ENCODE measurements at regions not wholly inside any gene's neighbourhood (a gene's known extent, or its start where the extent isn't known, plus 50 kb on each side); places are given as distances from the start of the nearest gene placed in this dataset.

DNA sequence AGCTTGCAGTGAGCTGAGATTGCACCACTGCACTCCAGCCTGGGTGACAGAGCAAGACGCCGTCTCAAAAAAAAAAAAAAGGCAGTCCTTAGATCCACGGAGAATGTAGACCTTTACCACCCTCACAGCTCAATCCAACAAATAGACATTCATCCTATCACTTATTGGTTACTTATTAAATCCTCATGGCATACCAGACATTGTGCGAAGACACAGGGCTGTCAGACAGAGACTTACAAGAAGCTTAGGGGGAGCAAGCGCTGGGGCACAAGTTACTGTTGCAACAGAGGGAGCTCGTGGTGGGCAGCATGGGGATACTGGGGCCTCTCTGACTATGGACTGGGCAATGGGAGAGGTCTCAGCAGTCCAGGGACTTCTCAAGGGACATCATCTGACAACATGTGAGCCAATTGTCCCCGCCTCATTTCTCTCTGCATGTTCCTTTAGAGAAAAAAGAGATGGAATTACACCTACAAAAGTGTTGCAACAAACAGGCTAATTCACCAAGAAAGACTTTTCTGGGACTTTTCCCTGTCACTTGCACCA is 82.8 kb upstream of the TNS3 start:
- no peak for DNase-seq (ENCODE audit: low read depth, low spot score)

- no peak for DNase-seq (ENCODE audit: low read depth, low spot score)
These were observed 81.9 kb upstream of the TNS3 start for GRCh38 chr7:47663851-47664250.

GRCh38 chr7:47663213-47663612 is 81.3 kb upstream of the TNS3 start:
- no peak for DNase-seq (ENCODE audit: low read depth, low spot score)

- DNase-seq (ENCODE audit: low read depth, low spot score), result no peak
These were observed 79.3 kb upstream of the TNS3 start for GRCh38 chr7:47661051-47661714.

DNA sequence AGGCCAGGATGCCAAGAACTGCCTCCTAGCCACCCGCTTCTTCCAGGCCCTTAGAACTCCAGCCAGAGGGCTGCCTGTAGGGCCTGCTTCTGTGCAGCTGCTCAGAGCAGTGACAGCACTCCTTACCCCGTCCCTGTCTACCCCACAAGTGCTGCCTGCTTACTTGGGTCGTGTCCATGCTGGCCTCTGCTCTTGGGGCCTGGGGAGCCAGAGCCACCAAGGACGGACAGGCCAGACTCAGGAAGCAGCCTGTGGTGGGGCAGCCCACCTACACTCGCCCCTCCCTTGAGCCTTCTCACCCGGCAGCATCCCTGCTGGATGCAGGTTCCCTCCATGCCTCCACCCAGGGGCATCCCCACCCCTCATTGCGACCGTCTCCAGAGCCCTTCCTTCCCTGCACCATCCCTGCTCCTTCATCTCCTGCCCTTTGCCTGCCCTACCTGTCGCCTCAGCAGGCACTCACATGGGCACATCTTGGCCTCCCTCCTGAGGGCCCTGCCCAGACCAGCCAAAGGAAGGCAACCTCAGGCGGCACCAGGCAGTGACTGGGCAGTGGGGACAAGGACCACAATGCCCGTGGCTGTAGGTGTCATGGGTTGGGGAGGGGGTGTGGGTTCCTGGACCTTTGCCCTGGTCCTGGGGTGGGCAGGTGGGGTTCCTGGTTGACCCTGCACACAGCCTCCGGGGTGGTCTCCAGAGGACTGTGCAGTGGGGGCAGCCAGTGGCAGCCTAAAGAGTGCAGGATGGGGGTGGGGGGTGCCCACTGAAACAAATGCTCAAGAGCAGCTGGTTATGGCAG is 78.0 kb upstream of the TNS3 start:
- DNase-seq (ENCODE audit: low read depth, low spot score), result no peak

DNA sequence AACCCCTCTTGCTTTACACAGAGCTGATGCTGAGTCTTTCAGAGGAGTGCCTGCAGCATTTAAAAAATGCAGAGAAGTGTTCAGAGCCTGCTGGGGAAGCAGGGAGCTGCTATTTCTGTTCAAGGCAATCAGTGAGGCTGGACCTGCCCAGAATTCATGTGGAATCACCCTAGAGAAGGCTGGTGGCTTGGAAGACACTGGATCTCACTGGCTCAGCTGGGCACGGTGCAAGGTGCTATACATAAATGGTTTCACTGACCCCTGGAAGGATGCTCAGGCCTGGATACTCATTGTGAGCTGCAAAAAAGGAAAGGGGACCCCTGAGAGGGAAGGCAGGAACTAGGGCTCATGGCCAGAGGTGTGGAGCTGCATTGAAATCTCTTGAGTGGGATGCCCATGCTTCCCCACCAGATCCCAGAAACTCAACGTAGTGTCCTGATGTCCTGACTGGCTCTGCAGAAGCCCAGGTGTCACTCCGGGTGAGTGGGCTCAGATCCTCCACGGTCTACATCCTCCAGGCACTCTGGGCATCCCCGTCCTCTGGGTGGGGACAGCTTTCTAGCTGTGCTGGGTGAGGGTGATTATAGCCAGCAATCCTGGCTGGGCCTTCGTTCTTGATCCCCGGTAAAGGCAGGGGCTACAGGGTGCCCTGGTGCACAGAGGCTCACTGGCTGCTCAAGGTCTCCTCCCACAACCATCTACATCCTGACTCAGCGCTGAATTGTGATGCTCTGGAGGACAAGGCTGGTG is 77.2 kb upstream of the TNS3 start:
- DNase-seq (ENCODE audit: low read depth, low spot score), result no peak

- DNase-seq (ENCODE audit: low read depth, low spot score), result no peak
These were observed 75.2 kb upstream of the TNS3 start for GRCh38 chr7:47657126-47657525.

GRCh38 chr7:47654672-47655298 is 72.9 kb upstream of the TNS3 start:
- DNase-seq (ENCODE audit: low read depth, low spot score), result peak; percentile 65

- peak; percentile 50 for DNase-seq (ENCODE audit: low read depth, low spot score)
These were observed 71.9 kb upstream of the TNS3 start for GRCh38 chr7:47653550-47654411.

GRCh38 chr7:47652591-47652990 is 70.7 kb upstream of the TNS3 start:
- DNase-seq (ENCODE audit: low read depth, low spot score), result no peak

DNA sequence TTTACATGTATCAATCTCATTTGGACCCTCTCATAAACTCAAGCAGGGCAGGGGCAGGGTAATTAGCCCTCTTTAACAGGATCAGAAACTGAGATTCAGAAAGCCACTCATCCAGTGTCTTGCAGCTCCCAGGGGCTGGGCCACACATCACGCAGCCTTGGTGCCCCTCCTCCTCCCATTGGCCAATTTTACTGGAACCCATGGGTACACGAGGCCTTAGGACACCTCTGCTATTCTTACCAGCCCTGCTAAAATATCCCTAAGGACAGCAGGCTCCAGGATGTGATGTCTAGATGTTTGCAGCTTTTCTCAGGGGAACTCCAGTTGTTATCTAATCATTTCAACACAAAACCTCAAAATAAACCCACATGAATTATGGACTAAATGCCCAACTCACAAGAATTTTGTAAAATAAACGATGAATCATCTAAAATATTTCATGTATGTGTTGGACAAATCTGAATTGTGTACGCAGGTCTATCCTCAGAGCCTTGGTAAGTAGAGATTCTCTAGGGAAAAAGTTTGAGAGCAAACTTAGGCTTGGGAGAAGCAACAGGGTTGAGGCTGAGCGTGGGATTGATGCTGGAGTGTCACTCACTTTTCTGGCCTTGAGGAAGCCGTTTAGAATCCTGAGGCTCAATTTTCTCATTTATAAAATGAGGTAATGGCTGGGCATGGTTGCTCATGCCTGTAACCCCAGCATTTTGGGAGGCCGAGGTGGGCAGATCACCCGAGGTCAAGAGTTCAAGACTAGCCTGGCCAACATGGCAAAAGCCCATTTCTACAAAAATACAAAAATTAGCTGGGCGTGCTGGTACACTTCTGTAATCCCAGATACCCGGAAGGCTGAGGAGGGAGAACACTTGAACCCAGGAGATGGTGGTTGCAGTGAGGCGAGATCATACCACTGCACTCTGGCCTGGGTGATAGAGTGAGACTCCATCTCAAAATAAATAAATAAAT is 69.7 kb upstream of the TNS3 start:
- peak; percentile 92 for DNase-seq (ENCODE audit: low read depth, low spot score)

GRCh38 chr7:47649919-47650318 is 68.0 kb upstream of the TNS3 start:
- no peak for DNase-seq (ENCODE audit: low read depth, low spot score)

- DNase-seq (ENCODE audit: low read depth, low spot score), result peak; percentile 79
These were observed 66.5 kb upstream of the TNS3 start for GRCh38 chr7:47648275-47648925.

GRCh38 chr7:47647918-47648250 is 66.0 kb upstream of the TNS3 start:
- DNase-seq (ENCODE audit: low read depth, low spot score), result no peak

GRCh38 chr7:47647181-47647917 is 65.4 kb upstream of the TNS3 start:
- DNase-seq (ENCODE audit: low read depth, low spot score), result no peak

DNA sequence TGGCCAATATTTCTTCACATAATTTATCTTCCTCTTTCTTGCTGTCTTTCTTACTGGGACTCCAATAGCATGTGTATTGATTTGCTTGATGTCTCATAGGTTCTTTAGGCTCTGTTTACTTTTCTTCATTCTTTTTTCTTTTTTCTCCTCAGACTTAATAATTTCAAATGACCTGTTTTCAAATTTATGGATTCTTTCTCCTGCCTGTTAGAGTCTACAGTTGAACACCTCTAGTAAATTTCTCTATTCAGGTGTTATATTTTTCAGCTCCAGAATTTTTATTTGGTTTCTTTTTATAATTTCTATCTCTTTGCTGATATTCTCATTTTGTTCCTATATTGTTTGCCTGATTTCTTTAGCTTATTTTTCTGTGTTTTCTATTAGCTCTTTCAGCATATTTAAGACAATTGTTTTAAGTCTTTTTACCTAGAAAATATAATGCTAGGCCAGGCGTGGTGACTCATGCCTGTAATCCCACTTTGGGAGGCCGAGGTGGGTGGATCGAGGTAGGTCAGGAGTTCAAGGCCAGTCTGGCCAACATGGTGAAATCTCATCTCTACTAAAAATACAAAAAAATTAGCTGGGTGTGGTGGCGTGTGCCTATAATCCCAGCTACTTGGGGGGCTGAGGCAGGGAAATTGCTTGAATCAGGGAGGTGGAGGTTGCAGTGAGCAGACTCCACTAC is 61.9 kb upstream of the TNS3 start:
- no peak for DNase-seq (ENCODE audit: low read depth, low spot score)

GRCh38 chr7:47640265-47640664 is 58.4 kb upstream of the TNS3 start:
- DNase-seq (ENCODE audit: low read depth, low spot score), result no peak

- no peak for DNase-seq (ENCODE audit: low read depth, low spot score)
These were observed 57.7 kb upstream of the TNS3 start for GRCh38 chr7:47639495-47640110.

All from astrocyte of the hippocampus (primary cell).